Activated CD4-positive, alpha-beta T cell treated with anti-CD3 and anti-CD28 coated beads for 48 hours (primary cell): ENCODE measurements at regions not wholly inside any gene's neighbourhood (a gene's known extent, or its start where the extent isn't known, plus 50 kb on each side); places are given as distances from the start of the nearest gene placed in this dataset.
"Not testable (repeated sequence)": the region's sequence is repeated elsewhere in the genome, so short reads cannot be mapped to it uniquely, and the experiment has no call there.

Experiments
- DNase-seq: peaks from one replicate; pipeline ENCODE4 v3.0.0-alpha.2; 2020

DNA sequence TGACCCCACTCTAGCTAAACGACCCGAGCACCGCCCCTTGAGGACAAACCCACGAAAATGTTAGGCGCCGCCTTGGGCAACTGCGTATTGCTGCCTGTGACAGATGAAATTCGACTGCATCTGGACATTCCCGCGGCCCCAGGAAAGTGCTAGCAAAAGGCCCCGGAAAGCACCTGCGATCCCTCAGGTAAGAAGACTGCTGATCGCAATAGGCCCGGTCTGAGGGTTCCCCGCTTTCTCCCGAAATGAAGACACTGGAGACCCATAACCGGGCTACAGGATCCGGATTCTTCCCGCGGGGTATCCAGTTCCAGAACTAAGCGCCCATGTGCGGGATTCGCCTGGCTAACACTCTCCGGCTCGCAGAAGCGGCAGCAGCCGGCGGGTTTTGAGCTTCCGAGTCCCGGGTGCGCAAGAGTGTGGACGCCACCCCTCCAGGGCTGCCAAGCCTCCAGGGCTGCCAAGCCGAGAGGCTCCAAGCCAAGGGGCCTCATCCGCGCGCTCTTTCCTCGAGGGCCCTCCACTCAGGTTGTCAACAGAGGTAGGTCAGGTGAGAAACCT is 157.9 kb upstream of the NBPF11 start:
- DNase-seq: no peak

DNA sequence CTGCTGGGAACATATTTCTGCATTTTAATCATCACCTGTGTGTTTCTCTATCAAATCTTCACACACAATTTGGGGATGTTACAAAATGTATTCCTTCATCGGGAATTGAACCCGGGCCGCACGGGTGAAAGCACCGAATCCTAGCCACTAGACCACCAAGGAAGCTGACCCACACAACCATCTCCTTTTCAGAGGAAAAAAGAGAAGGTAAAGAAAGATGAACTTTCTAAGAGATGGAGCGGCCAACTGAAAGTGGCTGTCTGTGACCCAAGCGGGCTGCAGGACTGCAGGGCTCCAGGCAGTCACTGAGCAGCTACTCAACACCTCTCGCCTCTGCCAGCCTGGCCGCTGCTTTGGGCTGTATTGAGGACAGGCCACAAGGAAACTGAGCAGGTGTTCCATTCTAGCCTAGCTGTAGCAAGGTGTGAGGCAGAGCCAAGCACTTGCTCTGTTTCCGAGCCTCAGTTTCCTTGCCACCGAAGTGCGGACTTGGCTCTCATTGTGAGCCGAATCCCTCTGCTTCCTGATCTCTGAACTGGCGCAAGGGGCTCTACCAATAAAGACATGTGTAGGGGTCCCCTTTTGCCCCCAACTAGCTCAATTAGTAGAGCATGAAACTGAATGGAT is 156.9 kb upstream of the NBPF11 start:
- DNase-seq: no peak

DNA sequence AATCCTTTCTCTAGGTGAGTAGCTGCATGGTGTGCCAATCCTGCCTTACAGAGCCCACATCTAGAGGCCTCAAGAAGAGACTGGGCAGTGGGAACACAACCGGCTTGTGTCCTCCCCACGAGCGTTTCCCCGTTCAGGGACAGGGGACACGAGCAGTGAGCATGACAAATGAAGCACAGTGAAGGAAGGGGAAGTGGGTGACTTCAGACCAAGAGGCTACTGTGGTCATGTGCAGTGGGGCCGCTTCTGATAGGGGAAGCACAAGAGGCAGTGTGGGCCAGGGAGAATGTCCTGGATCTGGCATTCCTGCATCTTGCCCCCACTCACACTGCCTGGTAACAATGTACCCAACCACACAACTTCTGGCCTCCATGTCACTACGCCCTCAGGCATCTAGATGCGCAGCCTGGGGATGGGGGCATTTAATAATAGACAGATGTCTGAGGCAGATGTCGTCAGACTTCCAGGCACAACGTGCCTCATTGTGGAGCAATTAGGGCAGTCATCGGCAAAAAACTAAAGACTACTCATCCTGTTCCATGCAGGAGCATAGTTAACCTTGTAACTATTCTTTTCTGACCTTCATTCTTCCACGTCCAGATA is 155.6 kb upstream of the NBPF11 start:
- no peak for DNase-seq

DNA sequence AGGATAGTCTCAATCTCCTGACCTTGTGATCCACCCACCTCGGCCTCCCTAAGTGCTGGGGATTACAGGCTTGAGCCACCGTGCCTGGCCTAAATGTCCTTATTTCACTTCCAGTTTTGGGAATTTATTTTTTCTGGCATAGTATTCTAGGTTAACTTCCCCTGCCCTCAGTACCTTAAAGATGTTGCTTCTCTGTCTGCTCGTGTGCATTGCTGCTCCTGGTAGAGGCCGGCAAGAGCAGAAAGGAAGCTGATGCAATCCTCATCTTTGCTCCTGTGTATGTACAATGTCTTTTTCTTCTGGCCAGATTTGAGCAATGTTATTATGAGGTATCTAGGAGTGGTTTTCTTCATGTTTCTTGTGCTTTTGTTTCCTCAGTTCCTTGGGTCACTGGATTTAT is 152.9 kb upstream of the NBPF11 start:
- not testable (repeated sequence) for DNase-seq

DNA sequence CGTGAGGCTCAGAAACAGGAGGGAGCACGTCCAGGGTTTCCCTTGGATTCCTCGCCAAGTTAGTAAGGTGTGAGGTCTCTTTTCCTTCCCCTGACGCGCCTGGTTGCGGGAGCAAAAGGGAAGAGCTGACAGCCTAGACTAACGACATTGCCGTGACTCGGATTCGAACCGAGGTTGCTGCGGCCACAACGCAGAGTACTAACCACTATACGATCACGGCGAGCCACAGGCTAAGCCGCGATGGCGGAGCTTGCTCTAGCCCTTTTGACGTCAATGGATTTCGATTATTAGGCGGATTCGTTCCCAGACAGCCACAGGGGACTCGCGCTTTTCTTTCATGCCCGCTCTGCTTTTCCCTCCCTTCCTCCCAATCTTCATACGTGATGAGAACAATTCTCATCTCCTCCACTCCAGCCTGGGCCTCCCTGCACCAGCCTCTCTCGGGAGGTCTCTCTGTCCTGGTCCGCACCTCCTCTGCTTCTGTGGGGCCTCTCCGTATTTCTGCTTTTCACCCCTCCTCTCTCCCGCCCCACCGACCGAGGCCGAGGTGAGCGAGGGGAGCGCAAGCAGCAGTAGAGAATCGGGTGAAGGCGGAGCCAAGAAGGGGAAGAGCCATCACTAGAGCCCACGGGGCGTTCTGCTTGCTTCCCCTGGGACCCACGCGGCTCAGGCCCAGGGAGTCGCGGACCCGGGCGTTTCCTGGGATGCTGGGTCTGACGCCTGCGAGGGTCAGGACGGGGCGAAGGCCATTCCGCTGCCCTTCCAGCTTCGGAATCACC is 150.7 kb upstream of the NBPF11 start:
- DNase-seq: peak; percentile 88

DNA sequence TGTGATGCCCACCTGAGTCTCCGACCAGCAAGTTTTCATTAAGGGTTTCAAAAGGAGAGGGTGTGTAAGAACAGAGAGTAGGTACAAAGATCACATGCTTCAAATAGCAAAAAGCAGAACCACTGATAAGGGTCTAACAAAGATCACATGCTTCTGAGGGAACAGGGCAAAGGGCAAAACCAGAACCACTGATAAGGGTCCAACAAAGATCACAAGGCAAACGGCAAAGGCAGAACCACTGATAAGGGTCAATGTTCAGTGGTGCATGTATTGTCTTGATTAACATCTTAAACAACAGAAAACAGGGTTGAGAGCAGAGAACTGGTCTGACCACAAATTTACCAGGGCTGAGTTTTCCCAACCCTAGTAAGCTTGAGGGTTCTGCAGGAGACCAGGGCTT is 145.8 kb upstream of the NBPF11 start:
- not testable (repeated sequence) for DNase-seq

DNA sequence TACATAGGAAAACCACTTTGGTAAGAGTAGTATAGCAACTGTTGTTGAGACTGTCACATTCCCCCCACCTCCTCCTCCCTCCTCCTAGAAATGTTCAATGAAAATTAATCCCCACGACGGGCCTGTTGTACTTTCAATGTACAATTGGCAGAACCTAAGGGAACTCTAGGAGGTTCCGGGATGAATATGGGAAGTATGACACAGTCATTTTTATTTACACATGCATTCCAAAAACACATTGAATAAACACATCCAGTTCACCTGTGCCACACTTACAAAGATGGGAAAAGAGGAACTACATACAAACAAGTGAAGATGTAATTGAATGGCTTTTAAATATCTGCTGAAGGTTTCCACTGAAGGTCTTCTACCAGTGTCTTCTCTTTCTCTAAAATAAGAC is 144.4 kb upstream of the NBPF11 start:
- no peak for DNase-seq

DNA sequence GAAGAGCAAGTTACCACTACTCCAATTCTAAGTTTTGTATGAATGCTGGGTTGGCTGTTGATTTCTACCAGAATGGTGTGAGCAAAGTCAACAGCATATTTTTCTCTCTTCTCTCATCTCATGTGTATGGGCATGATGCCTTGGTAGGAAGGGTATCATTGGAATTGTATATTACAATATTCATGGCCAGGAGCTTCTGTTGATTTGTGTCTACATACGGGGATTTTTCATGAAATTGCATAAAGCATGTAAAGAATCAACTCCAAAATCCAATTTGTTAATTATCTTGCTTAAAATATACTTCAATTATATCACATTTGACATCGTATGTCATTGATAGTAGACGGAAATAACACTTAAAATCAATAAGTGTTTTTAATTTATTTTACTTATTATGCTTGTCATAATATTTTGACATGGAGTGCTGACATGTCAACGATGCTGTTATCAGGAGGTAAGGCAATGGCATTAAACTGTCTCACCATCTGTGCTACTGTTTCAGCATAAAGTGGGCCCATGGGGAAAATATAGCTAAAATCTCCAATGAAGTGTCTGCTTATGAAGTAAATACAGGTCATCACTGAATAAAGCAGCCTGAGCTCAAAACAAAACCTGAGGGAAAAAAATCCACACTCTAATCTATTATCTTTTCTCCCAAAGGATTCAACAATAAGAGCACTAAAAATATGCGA is 142.2 kb upstream of the NBPF11 start:
- no peak for DNase-seq

DNA sequence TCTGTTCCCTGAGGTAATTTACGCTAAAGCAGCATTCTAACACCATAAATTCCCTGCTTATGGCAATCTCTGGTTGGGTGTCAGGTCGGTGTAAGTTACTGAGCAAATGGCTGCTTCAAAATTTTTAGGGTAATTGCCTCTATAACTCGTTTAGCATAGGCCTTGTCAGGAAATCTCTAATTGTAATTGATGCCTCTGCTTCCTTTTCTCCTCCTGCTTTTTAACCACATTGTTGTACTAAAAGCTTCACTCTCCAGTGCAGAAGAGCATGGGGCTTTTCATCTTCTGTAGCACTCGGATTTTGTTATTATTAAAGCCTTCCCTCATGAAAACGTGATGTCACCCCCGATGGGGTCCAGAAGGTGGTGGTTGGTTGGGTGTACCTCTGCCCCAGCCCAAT is 141.6 kb upstream of the NBPF11 start:
- DNase-seq: no peak

DNA sequence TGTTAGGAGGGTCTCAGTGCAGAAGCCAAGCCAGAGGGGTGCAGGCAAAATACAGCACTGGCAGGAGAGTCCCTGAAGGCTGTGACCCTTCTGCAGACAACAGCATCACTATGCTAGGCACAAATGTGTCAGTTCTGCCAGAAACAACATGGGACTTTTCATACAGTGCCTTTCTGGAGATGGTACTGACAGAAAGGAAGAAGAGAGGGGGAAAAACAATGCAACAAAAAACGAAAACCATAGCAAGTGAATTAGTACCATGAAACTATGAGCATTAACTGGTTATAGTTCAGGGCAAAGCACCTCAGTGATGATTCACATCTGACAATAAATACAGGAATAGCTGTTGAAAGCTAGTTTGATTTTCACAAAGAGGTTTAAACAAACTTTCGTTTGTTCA is 140.8 kb upstream of the NBPF11 start:
- no peak for DNase-seq

DNA sequence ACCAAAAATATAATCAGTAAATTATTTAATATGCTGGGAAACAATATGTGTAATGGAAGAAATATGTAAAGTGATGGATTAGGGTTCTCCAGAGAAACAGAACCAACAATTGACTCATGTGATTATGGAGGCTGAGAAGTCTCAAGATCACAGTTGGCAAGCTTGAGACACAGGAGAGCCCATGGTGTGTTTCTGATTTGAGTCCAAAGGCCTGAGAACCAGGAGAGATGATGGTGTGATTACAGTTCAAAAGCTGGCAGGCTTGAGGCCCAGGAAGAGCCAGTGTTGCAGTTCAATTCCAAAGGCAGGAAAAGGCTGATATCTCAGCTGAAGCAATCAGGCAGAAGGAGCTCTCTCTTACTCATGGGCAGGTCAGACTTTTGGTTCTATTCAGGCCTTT is 138.8 kb upstream of the NBPF11 start:
- DNase-seq: no peak

DNA sequence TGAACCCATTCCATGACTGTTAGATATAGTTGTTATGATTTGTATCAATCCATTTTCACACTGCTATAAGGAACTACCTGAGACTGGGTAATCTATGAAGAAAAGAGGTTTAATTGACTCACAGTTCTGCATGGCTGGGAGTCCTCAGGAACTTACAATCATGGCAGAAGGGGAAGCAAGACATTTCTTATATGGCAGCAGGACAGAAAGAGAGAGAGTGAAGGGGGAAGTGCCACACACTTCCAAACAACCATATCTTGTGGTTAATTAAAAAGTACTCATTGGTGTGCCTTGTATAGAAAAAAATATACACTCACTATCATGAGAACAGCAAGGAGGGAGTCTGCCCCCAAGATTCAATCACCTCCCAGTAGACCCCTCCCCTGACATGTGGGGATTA is 137.6 kb upstream of the NBPF11 start:
- DNase-seq: no peak

DNA sequence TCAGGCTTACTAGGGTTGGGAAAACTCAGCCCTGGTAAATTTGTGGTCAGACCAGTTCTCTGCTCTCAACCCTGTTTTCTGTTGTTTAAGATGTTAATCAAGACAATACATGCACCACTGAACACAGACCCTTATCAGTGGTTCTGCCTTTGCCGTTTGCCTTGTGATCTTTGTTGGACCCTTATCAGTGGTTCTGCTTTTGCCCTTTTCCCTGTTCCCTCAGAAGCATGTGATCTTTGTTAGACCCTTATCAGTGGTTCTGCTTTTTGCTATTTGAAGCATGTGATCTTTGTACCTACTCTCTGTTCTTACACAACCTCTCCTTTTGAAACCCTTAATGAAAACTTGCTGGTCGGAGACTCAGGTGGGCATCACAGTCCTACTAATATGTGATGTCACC is 133.9 kb upstream of the NBPF11 start:
- not testable (repeated sequence) for DNase-seq

DNA sequence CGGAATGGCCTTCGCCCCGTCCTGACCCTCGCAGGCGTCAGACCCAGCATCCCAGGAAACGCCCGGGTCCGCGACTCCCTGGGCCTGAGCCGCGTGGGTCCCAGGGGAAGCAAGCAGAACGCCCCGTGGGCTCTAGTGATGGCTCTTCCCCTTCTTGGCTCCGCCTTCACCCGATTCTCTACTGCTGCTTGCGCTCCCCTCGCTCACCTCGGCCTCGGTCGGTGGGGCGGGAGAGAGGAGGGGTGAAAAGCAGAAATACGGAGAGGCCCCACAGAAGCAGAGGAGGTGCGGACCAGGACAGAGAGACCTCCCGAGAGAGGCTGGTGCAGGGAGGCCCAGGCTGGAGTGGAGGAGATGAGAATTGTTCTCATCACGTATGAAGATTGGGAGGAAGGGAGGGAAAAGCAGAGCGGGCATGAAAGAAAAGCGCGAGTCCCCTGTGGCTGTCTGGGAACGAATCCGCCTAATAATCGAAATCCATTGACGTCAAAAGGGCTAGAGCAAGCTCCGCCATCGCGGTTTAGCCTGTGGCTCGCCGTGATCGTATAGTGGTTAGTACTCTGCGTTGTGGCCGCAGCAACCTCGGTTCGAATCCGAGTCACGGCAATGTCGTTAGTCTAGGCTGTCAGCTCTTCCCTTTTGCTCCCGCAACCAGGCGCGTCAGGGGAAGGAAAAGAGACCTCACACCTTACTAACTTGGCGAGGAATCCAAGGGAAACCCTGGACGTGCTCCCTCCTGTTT is 128.9 kb upstream of the NBPF11 start:
- not testable (repeated sequence) for DNase-seq

DNA sequence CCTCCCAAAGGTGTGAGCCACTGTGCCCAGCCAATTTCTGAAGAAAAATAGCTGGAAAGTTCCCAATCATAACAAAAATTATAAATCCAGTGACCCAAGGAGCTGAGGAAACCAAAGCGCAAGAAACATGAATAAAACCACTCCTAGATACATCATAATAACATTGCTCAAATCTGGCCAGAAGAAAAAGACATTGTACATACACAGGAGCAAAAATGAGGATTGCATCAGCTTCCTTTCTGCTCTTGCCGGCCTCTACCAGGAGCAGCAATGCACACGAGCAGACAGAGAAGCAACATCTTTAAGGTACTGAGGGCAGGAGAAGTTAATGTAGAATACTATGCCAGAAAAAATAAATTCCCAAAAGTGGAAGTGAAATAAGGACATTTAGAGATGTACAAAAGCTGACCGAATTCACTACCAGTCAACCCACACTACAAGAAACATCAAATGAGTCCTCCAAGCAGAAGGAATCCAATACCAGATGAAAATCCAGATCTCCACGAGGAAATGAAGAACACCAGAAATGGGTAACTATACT is 127.0 kb upstream of the NBPF11 start:
- not testable (repeated sequence) for DNase-seq

DNA sequence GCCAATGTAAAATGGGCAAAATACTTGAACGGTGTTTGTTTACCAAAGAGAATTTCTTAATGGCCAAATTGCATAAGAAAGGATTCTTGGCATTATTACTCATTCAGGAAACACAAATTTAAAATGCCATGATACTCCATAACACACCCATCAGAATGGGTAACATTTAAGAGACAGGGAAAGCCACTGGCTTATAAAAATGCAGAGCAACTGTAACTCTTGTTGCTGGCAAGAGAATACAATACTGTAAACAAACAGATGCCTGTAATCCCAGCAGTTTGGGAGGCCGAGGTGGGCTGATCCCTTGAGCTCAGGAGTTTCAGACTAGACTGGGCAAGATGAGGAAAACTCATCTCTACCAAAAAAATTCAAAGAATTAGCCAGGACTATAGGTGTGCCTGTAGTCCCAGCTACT is 125.8 kb upstream of the NBPF11 start:
- DNase-seq: not testable (repeated sequence)

DNA sequence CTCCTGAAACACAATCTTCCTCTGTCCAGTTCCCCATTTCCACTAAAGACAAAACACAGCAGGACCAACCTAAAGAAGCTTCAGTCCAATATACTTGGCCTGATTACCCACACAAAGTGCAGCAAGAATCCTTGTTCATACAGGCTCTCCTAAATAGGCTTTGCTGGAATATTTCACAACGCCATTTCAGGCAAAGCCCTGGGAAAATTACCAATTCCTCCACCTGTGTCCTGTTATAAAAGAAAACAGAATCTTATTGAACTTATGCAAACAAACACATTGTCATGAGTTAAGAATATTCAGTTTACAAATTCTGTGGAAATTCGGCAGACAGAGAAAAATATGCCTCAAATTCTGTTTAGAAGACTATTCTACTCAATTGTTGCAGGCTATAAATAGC is 115.0 kb upstream of the NBPF11 start:
- not testable (repeated sequence) for DNase-seq

DNA sequence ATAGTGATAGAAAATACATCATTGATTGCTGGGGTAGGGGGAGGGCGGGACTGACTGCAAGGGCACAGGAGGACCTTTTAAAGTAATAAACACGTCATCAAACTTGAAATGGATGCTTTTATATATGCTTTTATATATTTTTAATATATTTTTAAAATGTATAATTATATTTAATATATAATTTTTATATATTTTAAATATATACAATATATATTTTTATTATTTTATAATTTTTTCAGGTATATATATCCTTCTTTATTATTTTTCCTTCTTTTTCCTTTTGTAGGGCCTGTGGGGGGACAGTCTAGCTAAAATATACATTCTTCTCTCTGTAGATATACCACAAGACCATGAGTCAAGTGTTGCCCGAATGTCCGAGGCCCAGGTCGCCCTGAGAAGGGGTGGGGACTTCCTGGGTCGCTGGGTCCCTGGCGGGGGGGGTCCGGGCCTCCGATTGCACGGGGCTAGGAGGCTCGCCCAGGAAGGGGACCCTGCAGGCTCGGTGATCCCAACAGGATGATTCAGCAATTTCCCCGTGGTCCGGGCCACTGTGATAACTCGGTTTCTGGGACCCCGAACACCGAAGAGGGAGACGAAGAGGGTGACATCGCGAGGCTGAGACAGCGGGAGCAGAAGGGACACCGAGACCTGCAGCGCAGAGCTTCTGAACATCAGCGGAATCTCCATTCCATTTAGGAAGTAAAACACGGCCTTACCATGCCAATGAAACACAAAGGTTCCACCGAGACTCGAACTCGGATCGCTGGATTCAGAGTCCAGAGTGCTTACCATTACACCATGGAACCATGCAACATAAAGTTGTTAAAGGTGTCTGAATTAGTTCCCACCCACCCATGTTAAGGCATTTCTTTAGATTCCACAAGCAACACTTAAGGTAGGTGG is 112.5 kb upstream of the NBPF11 start:
- DNase-seq: peak; percentile 48

DNA sequence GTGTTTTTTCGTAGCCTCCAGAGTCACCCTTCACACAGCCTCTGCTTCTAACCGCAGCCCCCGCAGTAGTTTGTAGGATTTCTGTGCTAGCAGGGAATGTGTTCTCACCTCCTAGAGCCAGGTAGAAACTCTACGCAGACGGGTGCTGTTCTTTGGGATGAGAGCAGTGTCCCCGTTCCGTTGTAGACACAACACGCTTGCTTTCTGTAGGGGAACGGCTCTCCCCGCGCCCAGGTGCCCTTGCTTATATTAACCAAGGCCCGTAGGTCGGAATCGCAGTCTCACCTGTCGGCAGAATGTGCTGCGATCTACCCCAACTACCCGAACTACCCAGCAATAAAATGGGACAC is 111.8 kb upstream of the NBPF11 start:
- no peak for DNase-seq

DNA sequence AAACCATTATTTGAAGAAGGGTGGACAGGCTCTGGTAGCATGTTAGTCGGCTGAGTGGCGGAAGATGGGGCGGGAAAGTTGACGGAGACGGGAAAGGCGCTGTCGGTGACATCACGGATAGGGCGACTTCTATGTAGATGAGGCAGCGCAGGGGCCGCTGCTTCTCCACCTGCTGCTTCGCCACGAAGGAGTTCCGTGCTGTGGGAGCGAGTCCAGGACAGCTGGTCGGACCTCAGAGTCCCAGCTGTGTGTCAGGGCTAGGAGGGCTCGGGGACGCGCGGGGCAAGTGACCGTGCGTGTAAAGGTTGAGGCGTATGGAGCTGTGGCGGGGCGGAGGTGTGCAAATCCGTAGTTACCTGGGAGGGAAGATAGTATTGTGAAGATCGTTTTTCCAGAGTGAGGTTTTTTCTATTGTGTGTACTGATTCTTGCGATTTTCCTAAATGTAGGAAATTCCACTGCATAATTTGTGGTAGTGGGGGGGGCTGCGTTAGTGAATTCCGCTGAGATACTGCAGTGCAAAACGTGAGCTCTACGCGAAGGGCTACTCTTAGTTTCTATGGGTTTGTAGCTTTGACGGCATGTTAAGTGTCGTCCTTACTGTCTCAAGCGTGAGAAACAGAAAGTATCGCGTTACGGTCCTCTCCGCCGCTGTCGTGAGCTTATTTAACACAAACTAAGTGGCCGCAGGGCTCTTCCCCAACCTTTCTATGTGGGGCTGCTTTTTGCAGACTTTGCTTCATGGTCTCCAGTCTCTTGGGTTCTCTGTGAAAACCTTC is 111.2 kb upstream of the NBPF11 start:
- DNase-seq: peak; percentile 86
